ENCODE measurements at regions not wholly inside any gene's neighbourhood (a gene's known extent, or its start where the extent isn't known, plus 50 kb on each side); places are given as distances from the start of the nearest gene placed in this dataset.
"Not testable (repeated sequence)": the region's sequence is repeated elsewhere in the genome, so short reads cannot be mapped to it uniquely, and the experiment has no call there.

GRCh38 chr21:19508844-19509243 is 1105.3 kb upstream of the TMPRSS15 start:
- DNase-seq (ENCODE audit: low read depth): no peak

- DNase-seq (ENCODE audit: low read depth): no peak
Observed at GRCh38 chr21:19510057-19510456, 1106.5 kb upstream of the TMPRSS15 start.

- DNase-seq (ENCODE audit: low read depth): no peak
Observed at GRCh38 chr21:19510653-19511052, 1107.1 kb upstream of the TMPRSS15 start.

- DNase-seq (ENCODE audit: low read depth): no peak
Observed at GRCh38 chr21:19522381-19522780, 1118.8 kb upstream of the TMPRSS15 start.

- DNase-seq (ENCODE audit: low read depth): no peak
Observed at GRCh38 chr21:19523061-19523460, 1119.5 kb upstream of the TMPRSS15 start.

GRCh38 chr21:19523746-19524145 is 1120.2 kb upstream of the TMPRSS15 start:
- DNase-seq (ENCODE audit: low read depth): no peak

- no peak for DNase-seq (ENCODE audit: low read depth)
Observed at GRCh38 chr21:19529031-19529430, 1125.4 kb upstream of the TMPRSS15 start.

GRCh38 chr21:19535356-19535755 is 1131.8 kb upstream of the TMPRSS15 start:
- no peak for DNase-seq (ENCODE audit: low read depth)

- no peak for DNase-seq (ENCODE audit: low read depth)
Observed at GRCh38 chr21:19537116-19537515, 1133.5 kb upstream of the TMPRSS15 start.

GRCh38 chr21:19540287-19540686 is 1136.7 kb upstream of the TMPRSS15 start:
- DNase-seq (ENCODE audit: low read depth): no peak

GRCh38 chr21:19541602-19542001 is 1138.0 kb upstream of the TMPRSS15 start:
- no peak for DNase-seq (ENCODE audit: low read depth)

GRCh38 chr21:19544493-19544892 is 1140.9 kb upstream of the TMPRSS15 start:
- DNase-seq (ENCODE audit: low read depth): not testable (repeated sequence)

GRCh38 chr21:19547951-19548840 is 1144.6 kb upstream of the TMPRSS15 start:
- no peak for DNase-seq (ENCODE audit: low read depth)

GRCh38 chr21:19553919-19554615 is 1150.5 kb upstream of the TMPRSS15 start:
- no peak for DNase-seq (ENCODE audit: low read depth)

GRCh38 chr21:19557046-19557445 is 1153.5 kb upstream of the TMPRSS15 start:
- DNase-seq (ENCODE audit: low read depth): no peak

- DNase-seq (ENCODE audit: low read depth): no peak
Observed at GRCh38 chr21:19557488-19557887, 1153.9 kb upstream of the TMPRSS15 start.

- DNase-seq (ENCODE audit: low read depth): no peak
Observed at GRCh38 chr21:19565587-19565986, 1162.0 kb upstream of the TMPRSS15 start.

GRCh38 chr21:19566975-19567374 is 1163.4 kb upstream of the TMPRSS15 start:
- no peak for DNase-seq (ENCODE audit: low read depth)

- DNase-seq (ENCODE audit: low read depth): no peak
Observed at GRCh38 chr21:19577381-19577780, 1173.8 kb upstream of the TMPRSS15 start.

- no peak for DNase-seq (ENCODE audit: low read depth)
Observed at GRCh38 chr21:19590044-19590443, 1186.5 kb upstream of the TMPRSS15 start.

GRCh38 chr21:19603011-19603593 is 1199.5 kb upstream of the TMPRSS15 start:
- no peak for DNase-seq (ENCODE audit: low read depth)

GRCh38 chr21:19608101-19608621 is 1204.6 kb upstream of the TMPRSS15 start:
- no peak for DNase-seq (ENCODE audit: low read depth)

All from LHCN-M2 (cell line).